22Rv1 (cell line): ENCODE measurements at regions not wholly inside any gene's neighbourhood (a gene's known extent, or its start where the extent isn't known, plus 50 kb on each side); places are given as distances from the start of the nearest gene placed in this dataset.

Experiments used
- H3K27ac ChIP-seq: fragments of 450-650 bp; 2 replicates; pipeline ENCODE4 v1.5.1; 2017
- ZFX ChIP-seq: fragments of 450-650 bp; IDR thresholded peaks from 2 replicates; pipeline ENCODE4 v1.6.1; 2017; ENCODE audit warnings: antibody characterized with exemption, borderline replicate concordance
- TF ChIP-seq, protein P1 (sequence below): fragments of 450-650 bp; IDR thresholded peaks from 2 replicates; pipeline ENCODE4 v1.5.1; 2017; ENCODE audit warnings: mild to moderate bottlenecking

GRCh38 chr2:203808046-203808750, 59.4 kb upstream of the CTLA4 start:
- TF ChIP-seq, protein P1, sequence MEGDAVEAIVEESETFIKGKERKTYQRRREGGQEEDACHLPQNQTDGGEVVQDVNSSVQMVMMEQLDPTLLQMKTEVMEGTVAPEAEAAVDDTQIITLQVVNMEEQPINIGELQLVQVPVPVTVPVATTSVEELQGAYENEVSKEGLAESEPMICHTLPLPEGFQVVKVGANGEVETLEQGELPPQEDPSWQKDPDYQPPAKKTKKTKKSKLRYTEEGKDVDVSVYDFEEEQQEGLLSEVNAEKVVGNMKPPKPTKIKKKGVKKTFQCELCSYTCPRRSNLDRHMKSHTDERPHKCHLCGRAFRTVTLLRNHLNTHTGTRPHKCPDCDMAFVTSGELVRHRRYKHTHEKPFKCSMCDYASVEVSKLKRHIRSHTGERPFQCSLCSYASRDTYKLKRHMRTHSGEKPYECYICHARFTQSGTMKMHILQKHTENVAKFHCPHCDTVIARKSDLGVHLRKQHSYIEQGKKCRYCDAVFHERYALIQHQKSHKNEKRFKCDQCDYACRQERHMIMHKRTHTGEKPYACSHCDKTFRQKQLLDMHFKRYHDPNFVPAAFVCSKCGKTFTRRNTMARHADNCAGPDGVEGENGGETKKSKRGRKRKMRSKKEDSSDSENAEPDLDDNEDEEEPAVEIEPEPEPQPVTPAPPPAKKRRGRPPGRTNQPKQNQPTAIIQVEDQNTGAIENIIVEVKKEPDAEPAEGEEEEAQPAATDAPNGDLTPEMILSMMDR, result no peak
- no peak for TF ChIP-seq ZFX
- no peak overlapping the region for H3K27ac ChIP-seq

- H3K27ac ChIP-seq, result no peak overlapping the region
- no peak for TF ChIP-seq ZFX
- TF ChIP-seq, protein P1, result no peak
These were observed 58.5 kb upstream of the CTLA4 start for GRCh38 chr2:203809084-203809521.

- H3K27ac ChIP-seq, result no peak overlapping the region
- no peak for TF ChIP-seq ZFX
- TF ChIP-seq, protein P1, result no peak
These were observed 57.5 kb upstream of the CTLA4 start for GRCh38 chr2:203809991-203810510.

GRCh38 chr2:203811491-203812221, 55.9 kb upstream of the CTLA4 start:
- no peak overlapping the region for H3K27ac ChIP-seq
- TF ChIP-seq ZFX, result no peak
- TF ChIP-seq, protein P1, result no peak

DNA sequence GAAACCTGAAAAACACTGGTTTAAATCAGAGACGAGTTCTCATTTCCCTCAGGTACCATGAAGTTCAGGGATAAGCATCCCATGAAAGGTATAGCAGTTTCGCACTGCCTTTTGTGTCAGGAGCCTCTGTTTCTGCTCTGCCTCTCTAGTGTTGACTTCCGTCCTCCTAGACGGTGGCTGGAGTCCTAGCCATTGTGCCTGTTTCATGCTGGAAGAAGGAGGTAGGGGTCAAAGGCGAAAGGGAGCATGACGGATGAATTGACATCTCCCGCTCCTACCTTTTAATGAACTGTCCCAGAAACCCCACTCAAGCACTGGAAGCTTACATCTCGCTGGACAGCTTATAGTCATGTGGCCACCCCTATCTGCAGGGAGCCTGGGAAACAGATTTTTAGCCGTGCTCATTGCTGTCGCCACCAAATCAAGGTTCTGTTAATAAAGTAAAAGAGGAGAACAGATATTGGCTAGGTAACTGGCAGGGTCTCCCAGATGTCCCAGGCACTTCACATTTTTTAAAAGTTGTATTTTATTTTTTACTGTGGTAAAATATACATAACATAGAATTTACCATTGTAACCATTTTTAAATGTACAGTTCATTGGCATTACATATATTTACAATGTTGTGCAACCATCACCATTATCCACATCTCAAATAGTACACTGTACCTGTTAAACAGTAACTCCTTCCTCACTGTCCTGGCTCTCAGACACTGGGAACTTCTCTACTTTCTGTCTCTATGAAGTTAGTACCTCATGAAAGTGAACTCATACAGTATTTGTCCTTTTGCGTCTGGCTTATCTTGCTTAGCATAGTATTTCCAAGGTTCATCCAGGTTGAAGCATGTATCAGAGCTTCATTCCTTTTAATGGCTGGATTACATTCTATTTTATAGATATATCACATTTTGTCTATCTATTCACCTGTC, 55.0 kb upstream of the CTLA4 start:
- no peak for TF ChIP-seq ZFX
- TF ChIP-seq, protein P1, result no peak
- H3K27ac ChIP-seq, result no peak overlapping the region

DNA sequence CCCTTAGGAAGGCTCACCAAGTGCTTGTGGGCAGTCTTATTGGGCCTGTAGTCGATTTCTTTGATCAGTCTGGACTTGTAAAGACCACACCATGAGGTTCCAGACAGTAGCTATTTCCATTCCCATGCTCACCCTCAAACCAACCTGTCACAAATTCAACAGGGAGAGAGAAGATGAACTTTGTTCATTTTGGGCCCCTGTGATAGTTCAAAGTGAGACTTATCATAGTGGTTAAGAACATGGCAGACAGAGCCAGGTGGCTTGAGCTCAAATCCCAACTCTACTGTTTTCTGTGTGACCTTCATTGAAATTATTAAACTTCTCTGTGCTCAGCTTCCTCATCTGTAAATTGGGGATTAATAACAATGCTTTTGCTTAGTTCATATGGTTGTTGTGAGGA, 53.9 kb upstream of the CTLA4 start:
- no peak overlapping the region for H3K27ac ChIP-seq
- no peak for TF ChIP-seq ZFX
- TF ChIP-seq, protein P1, result no peak
